GM12878 (cell line): ENCODE measurements at regions not wholly inside any gene's neighbourhood (a gene's known extent, or its start where the extent isn't known, plus 50 kb on each side); places are given as distances from the start of the nearest gene placed in this dataset.

Experiments used
- ATAC-seq: fragments of 200-7000 bp; cut with Tn5 transposase; 3 replicates; pipeline ENCODE4 v1.9.1; 2020; ENCODE audit warnings: mild to moderate bottlenecking, moderate library complexity
- BruUV-seq: library from RNA; stranded (reverse); fragments of 400-500 nt; replicated peaks from 2 replicates; lab custom pipeline; 2021; lab: Mats Ljungman, UMichigan
- CTCF ChIA-PET: fragments of 300-600 bp; sonication (Branson Sonifier 250); formaldehyde crosslinking; extraction: SDS; loops from one replicate; lab custom pipeline; 2021; ENCODE audit warnings: inconsistent platforms; lab: Yijun Ruan, JAX
- POLR2A ChIA-PET: fragments of 350-600 bp; formaldehyde crosslinking; extraction: SDS; loops from one replicate; lab custom pipeline; 2021; ENCODE audit warnings: inconsistent platforms; lab: Charles Lee
- RAD21 ChIA-PET: fragments of 300-600 bp; sonication (Branson Sonifier 250); formaldehyde crosslinking; loops from one replicate; lab custom pipeline; 2023; ENCODE audit warnings: antibody characterized with exemption; ENCODE audit not compliant: unreplicated experiment; lab: Charles Lee
- SMC1A ChIA-PET: fragments of 300-600 bp; sonication (Branson Sonifier 250); formaldehyde crosslinking; loops from one replicate; lab custom pipeline; 2023; ENCODE audit not compliant: unreplicated experiment, uncharacterized antibody; lab: Charles Lee
- DNase-seq: peaks from one replicate; pipeline ENCODE4 v3.0.0-alpha.2; 2011; ENCODE audit warnings: low read depth, low spot score
- FAIRE-seq: peaks from 3 replicates; lab custom pipeline; 2011; peaks lifted over from hg19 to GRCh38; lab: Jason Lieb, UNC
- H2AFZ ChIP-seq: 2 replicates; pipeline ENCODE4 v1.6.0; 2011; ENCODE audit warnings: low read depth, low read length, control low read depth; ENCODE audit not compliant: control insufficient read depth
- H3K27ac ChIP-seq: 2 replicates; pipeline ENCODE4 v1.5.1; 2011; ENCODE audit warnings: control low read depth; ENCODE audit not compliant: control insufficient read depth, insufficient read depth
- H3K27me3 ChIP-seq, 2 experiments: replicated peaks in 1 of 2; 2 replicates each; pipeline versions ENCODE4 v1.6.0 to v1.6.1; 2011; ENCODE audit warnings: low read length in 1 of 2; ENCODE audit not compliant: control insufficient read depth in 2 of 2, insufficient read depth in 2 of 2
- H3K36me3 ChIP-seq, 2 experiments: 2 replicates each; pipeline ENCODE4 v1.5.1; 2011; ENCODE audit warnings: low read length in 1 of 2; ENCODE audit not compliant: control insufficient read depth in 2 of 2, insufficient read depth in 2 of 2
- H3K4me1 ChIP-seq: 2 replicates; pipeline ENCODE4 v1.6.1; 2011; ENCODE audit warnings: mild to moderate bottlenecking, low read length, moderate library complexity, mixed read lengths; ENCODE audit not compliant: control insufficient read depth, insufficient read depth
- H3K4me2 ChIP-seq: 2 replicates; pipeline ENCODE4 v1.6.0; 2011; ENCODE audit warnings: control low read depth; ENCODE audit not compliant: control insufficient read depth, insufficient read depth
- H3K4me3 ChIP-seq: fragments of 200-600 bp; sonication (generic); 2 replicates; pipeline ENCODE4 v1.5.1; 2016
- H3K79me2 ChIP-seq: 2 replicates; pipeline ENCODE4 v1.6.0; 2011; ENCODE audit warnings: low read length; ENCODE audit not compliant: control insufficient read depth, insufficient read depth
- H3K9ac ChIP-seq: 2 replicates; pipeline ENCODE4 v1.8.0; 2011; ENCODE audit warnings: low read length, control low read depth, mixed read lengths; ENCODE audit not compliant: control insufficient read depth, insufficient read depth
- H3K9me3 ChIP-seq: replicated peaks from 3 replicates; pipeline ENCODE4 v1.5.1; 2011; ENCODE audit warnings: mild to moderate bottlenecking, low read length; ENCODE audit not compliant: control insufficient read depth, insufficient read depth
- H4K20me1 ChIP-seq: 2 replicates; pipeline ENCODE4 v1.6.0; 2011; ENCODE audit not compliant: control insufficient read depth, insufficient read depth
- CHD2 ChIP-seq: IDR thresholded peaks from 2 replicates; pipeline ENCODE4 v1.6.1; 2011; ENCODE audit warnings: low read depth, low read length, improper control_type of control experiment, borderline replicate concordance
- CTCF ChIP-seq, 3 experiments: IDR thresholded peaks in 2 of 3; conservative IDR thresholded peaks in 1 of 3; 2 replicates each; pipeline ENCODE4 v1.5.1; 2011; ENCODE audit warnings: low read depth in 3 of 3, low read length in 3 of 3, mild to moderate bottlenecking in 3 of 3, control low read depth in 2 of 3, moderate library complexity in 2 of 3, inconsistent platforms in 1 of 3, mixed read lengths in 1 of 3; ENCODE audit not compliant: control insufficient read depth in 2 of 3, insufficient read depth in 1 of 3; ENCODE audit errors: extremely low read depth in 1 of 3
- HSF1 ChIP-seq: fragments of 150-350 bp; IDR thresholded peaks from 2 replicates; pipeline ENCODE4 v1.6.1; 2014; ENCODE audit warnings: mild to moderate bottlenecking, low read depth, low read length
- LARP7 ChIP-seq: fragments of 450-650 bp; IDR thresholded peaks from 2 replicates; pipeline ENCODE4 v1.6.1; 2017; ENCODE audit warnings: mild to moderate bottlenecking
- MTA3 ChIP-seq: IDR thresholded peaks from 2 replicates; pipeline ENCODE4 v1.6.1; 2012; ENCODE audit warnings: low read length, inconsistent platforms, borderline replicate concordance
- MXI1 ChIP-seq: fragments of 150-350 bp; IDR thresholded peaks from 2 replicates; pipeline ENCODE4 v1.6.1; 2011; ENCODE audit warnings: low read depth, mild to moderate bottlenecking, inconsistent platforms, low read length, improper control_type of control experiment
- RAD51 ChIP-seq: fragments of 450-650 bp; IDR thresholded peaks from 2 replicates; pipeline ENCODE4 v1.6.1; 2016; ENCODE audit warnings: moderate library complexity, mild to moderate bottlenecking, inconsistent platforms
- RBBP5 ChIP-seq: fragments of 200-600 bp; sonication (generic); conservative IDR thresholded peaks from 2 replicates; pipeline ENCODE4 v1.6.1; 2016
- SIN3A ChIP-seq: IDR thresholded peaks from 2 replicates; pipeline ENCODE4 v1.6.1; 2012; ENCODE audit warnings: low read depth, low read length, improper control_type of control experiment
- TBL1XR1 ChIP-seq: IDR thresholded peaks from 2 replicates; pipeline ENCODE4 v1.6.1; 2012; ENCODE audit warnings: low read depth, low read length, improper control_type of control experiment
- WRNIP1 ChIP-seq: IDR thresholded peaks from 2 replicates; pipeline ENCODE4 v1.6.1; 2011; ENCODE audit warnings: low read depth, low read length, improper control_type of control experiment, borderline replicate concordance
- YY1 ChIP-seq: IDR thresholded peaks from 2 replicates; pipeline ENCODE4 v1.6.1; 2011; ENCODE audit warnings: low read depth, mild to moderate bottlenecking, low read length
- ZNF274 ChIP-seq: IDR thresholded peaks from one replicate; pipeline ENCODE4 v1.8.0; 2011; ENCODE audit not compliant: insufficient read length, insufficient read depth
- WGBS: methylation state at CpG from one replicate; pipeline ENCODE4 v1.1.6; 2016; ENCODE audit warnings: low lambda C conversion rate; ENCODE audit not compliant: insufficient replicate concordance, insufficient coverage; ENCODE audit errors: missing lambda C conversion rate; 5-methylcytosine and 5-hydroxymethylcytosine counted together
- in situ Hi-C: fragments of 300-500 bp; cut with MboI; formaldehyde crosslinking; loops from 9 replicates; pipeline ENCODE4 v1.14.3; 2018; ENCODE audit warnings: mixed read lengths
- intact Hi-C: fragments of 100-400 bp; cut with micrococcal nuclease; formaldehyde crosslinking; loops from one replicate; pipeline ENCODE4 v1.14.2; 2022; ENCODE audit not compliant: unreplicated experiment

GRCh38 chr3:194265996-194266964, 84.8 kb downstream of the CPN2 start:
- Histone ChIP-seq H3K4me3 (no peak overlapping the region), H4K20me1 (no peaks in the 10 kb centered on the region), H3K4me1 (no peaks in the 10 kb centered on the region), H3K27ac (no peak overlapping the region), H3K9me3 (no peaks in the 10 kb centered on the region), H2AFZ (no peak overlapping the region), H3K9ac (no peak overlapping the region), H3K36me3 (no peaks in the 10 kb centered on the region), H3K27me3 (peaks cover 0 to 1% of the 10 kb centered on the region in 2 experiments; a peak in 1 of 4 replicates), H3K4me2 (no peak overlapping the region), H3K79me2 (no peaks in the 10 kb centered on the region)
- FAIRE-seq: no peak
- ChIA-PET CTCF (interaction anchor here (0.7 kb wide), 1 partner anchor 485 kb away, joined by 3 read pairs; no protein-coding TSS in a partner anchor), POLR2A (no interaction called here), SMC1A (no interaction called here), RAD21 (no interaction called here)
- ATAC-seq: no peak
- no TSS peak for BruUV-seq
- WGBS: 60% methylated on average over 13 of the region's 13 CpGs
- intact Hi-C loops (no loop called here), in situ Hi-C loops (no loop called here)
- TF ChIP-seq SIN3A (no peak), WRNIP1 (no peak), CTCF (IDR thresholded peaks at IDR 0.05 in 2 of 3, conservative IDR thresholded peaks at IDR 0.05 in 1 of 3; ENCODE audit: control insufficient read depth in 2 of 3, extremely low read depth in 1 of 3, insufficient read depth in 1 of 3, low read depth in 3 of 3, low read length in 3 of 3) (no peak), RAD51 (no peak), YY1 (no peak), ZNF274 (no peak), RBBP5 (no peak), LARP7 (no peak), MXI1 (no peak), TBL1XR1 (no peak), CHD2 (no peak), MTA3 (no peak), HSF1 (no peak)
- DNase-seq: no peak
